ENCODE measurements at regions not wholly inside any gene's neighbourhood (a gene's known extent, or its start where the extent isn't known, plus 50 kb on each side); places are given as distances from the start of the nearest gene placed in this dataset.
"Not testable (repeated sequence)": the region's sequence is repeated elsewhere in the genome, so short reads cannot be mapped to it uniquely, and the experiment has no call there.

- H3K36me3 ChIP-seq (ENCODE audit: control insufficient read depth, insufficient read depth, low read length), result no peaks in the 10 kb centered on the region
- no peaks in the 10 kb centered on the region for H3K9me3 ChIP-seq (ENCODE audit: control insufficient read depth, low read length)
- no peak overlapping the region for H3K4me3 ChIP-seq (ENCODE audit: extremely low read depth, insufficient read depth, low read length, poor library complexity, severe bottlenecking)
- 80 to 100% methylated on average over 1 of the region's 1 CpG for WGBS, 2 experiments (ENCODE audit: insufficient coverage in 2 of 2)
- no peaks in the 10 kb centered on the region for H3K4me1 ChIP-seq (ENCODE audit: control insufficient read depth, insufficient read depth, low read length, poor library complexity, severe bottlenecking)
- no peak overlapping the region for H3K27ac ChIP-seq (ENCODE audit: low read depth, low read length, severe bottlenecking)
Measured at GRCh38 chr12:83559650-83560049, 872.9 kb downstream of the TMTC2 start.

- H3K4me1 ChIP-seq (ENCODE audit: control insufficient read depth, insufficient read depth, low read length, poor library complexity, severe bottlenecking); H3K9me3 ChIP-seq (ENCODE audit: control insufficient read depth, low read length); H3K27ac ChIP-seq (ENCODE audit: low read depth, low read length, severe bottlenecking); H3K4me3 ChIP-seq (ENCODE audit: extremely low read depth, insufficient read depth, low read length, poor library complexity, severe bottlenecking); H3K36me3 ChIP-seq (ENCODE audit: control insufficient read depth, insufficient read depth, low read length): not testable (repeated sequence)
- WGBS, 2 experiments (ENCODE audit: insufficient coverage in 2 of 2), result 85 to 91% methylated on average over 7 of the region's 7 CpGs
Measured at GRCh38 chr12:83556040-83556439, 869.3 kb downstream of the TMTC2 start.

- Histone ChIP-seq H3K4me3 (ENCODE audit: extremely low read depth, insufficient read depth, low read length, poor library complexity, severe bottlenecking) (no peak overlapping the region), H3K36me3 (ENCODE audit: control insufficient read depth, insufficient read depth, low read length) (no peaks in the 10 kb centered on the region), H3K4me1 (ENCODE audit: control insufficient read depth, insufficient read depth, low read length, poor library complexity, severe bottlenecking) (no peaks in the 10 kb centered on the region), H3K9me3 (ENCODE audit: control insufficient read depth, low read length) (no peaks in the 10 kb centered on the region), H3K27ac (ENCODE audit: low read depth, low read length, severe bottlenecking) (no peak overlapping the region)
Measured at GRCh38 chr12:83541446-83541845, 854.7 kb downstream of the TMTC2 start.

GRCh38 chr12:83538361-83538965 lies 851.8 kb downstream of the TMTC2 start:
- Histone ChIP-seq H3K27ac (ENCODE audit: low read depth, low read length, severe bottlenecking) (no peak overlapping the region), H3K4me3 (ENCODE audit: extremely low read depth, insufficient read depth, low read length, poor library complexity, severe bottlenecking) (no peak overlapping the region), H3K36me3 (ENCODE audit: control insufficient read depth, insufficient read depth, low read length) (no peaks in the 10 kb centered on the region), H3K9me3 (ENCODE audit: control insufficient read depth, low read length) (no peaks in the 10 kb centered on the region), H3K4me1 (ENCODE audit: control insufficient read depth, insufficient read depth, low read length, poor library complexity, severe bottlenecking) (no peaks in the 10 kb centered on the region)
- WGBS, 2 experiments (ENCODE audit: insufficient coverage in 2 of 2), result no CpG with 5 or more reads among the region's 3 CpGs

- H3K4me1 ChIP-seq (ENCODE audit: control insufficient read depth, insufficient read depth, low read length, poor library complexity, severe bottlenecking), result no peaks in the 10 kb centered on the region
- 71 to 89% methylated on average over 2 to 3 of the region's 4 CpGs for WGBS, 2 experiments (ENCODE audit: insufficient coverage in 2 of 2)
Measured at GRCh38 chr12:83537428-83538053, 850.8 kb downstream of the TMTC2 start.

GRCh38 chr12:83536496-83536895 lies 849.8 kb downstream of the TMTC2 start:
- no peaks in the 10 kb centered on the region for H3K36me3 ChIP-seq (ENCODE audit: control insufficient read depth, insufficient read depth, low read length)
- H3K27ac ChIP-seq (ENCODE audit: low read depth, low read length, severe bottlenecking), result no peak overlapping the region
- no CpG with 5 or more reads among the region's 1 CpG for WGBS, 2 experiments (ENCODE audit: insufficient coverage in 2 of 2)
- H3K4me1 ChIP-seq (ENCODE audit: control insufficient read depth, insufficient read depth, low read length, poor library complexity, severe bottlenecking), result no peaks in the 10 kb centered on the region
- H3K9me3 ChIP-seq (ENCODE audit: control insufficient read depth, low read length), result no peaks in the 10 kb centered on the region
- no peak overlapping the region for H3K4me3 ChIP-seq (ENCODE audit: extremely low read depth, insufficient read depth, low read length, poor library complexity, severe bottlenecking)

More at GRCh38 chr12:83537428-83538053, 850.8 kb downstream of the TMTC2 start:
- no peaks in the 10 kb centered on the region for H3K9me3 ChIP-seq (ENCODE audit: control insufficient read depth, low read length)
- no peak overlapping the region for H3K4me3 ChIP-seq (ENCODE audit: extremely low read depth, insufficient read depth, low read length, poor library complexity, severe bottlenecking)
- no peak overlapping the region for H3K27ac ChIP-seq (ENCODE audit: low read depth, low read length, severe bottlenecking)
- H3K36me3 ChIP-seq (ENCODE audit: control insufficient read depth, insufficient read depth, low read length), result no peaks in the 10 kb centered on the region

- H3K36me3 ChIP-seq (ENCODE audit: control insufficient read depth, insufficient read depth, low read length), result no peaks in the 10 kb centered on the region
- no peak overlapping the region for H3K27ac ChIP-seq (ENCODE audit: low read depth, low read length, severe bottlenecking)
- H3K4me1 ChIP-seq (ENCODE audit: control insufficient read depth, insufficient read depth, low read length, poor library complexity, severe bottlenecking), result no peaks in the 10 kb centered on the region
- no CpG with 5 or more reads among the region's 1 CpG for WGBS, 2 experiments (ENCODE audit: insufficient coverage in 2 of 2)
- H3K9me3 ChIP-seq (ENCODE audit: control insufficient read depth, low read length), result no peaks in the 10 kb centered on the region
- H3K4me3 ChIP-seq (ENCODE audit: extremely low read depth, insufficient read depth, low read length, poor library complexity, severe bottlenecking), result no peak overlapping the region
Measured at GRCh38 chr12:83528571-83528970, 841.9 kb downstream of the TMTC2 start.

GRCh38 chr12:83527810-83528209 lies 841.1 kb downstream of the TMTC2 start:
- no peak overlapping the region for H3K4me3 ChIP-seq (ENCODE audit: extremely low read depth, insufficient read depth, low read length, poor library complexity, severe bottlenecking)
- 78 to 91% methylated on average over 1 of the region's 1 CpG for WGBS, 2 experiments (ENCODE audit: insufficient coverage in 2 of 2)

GRCh38 chr12:83515306-83516026 lies 828.8 kb downstream of the TMTC2 start:
- no peaks in the 10 kb centered on the region for H3K36me3 ChIP-seq (ENCODE audit: control insufficient read depth, insufficient read depth, low read length)
- 94 to 100% methylated on average over 2 of the region's 3 CpGs for WGBS, 2 experiments (ENCODE audit: insufficient coverage in 2 of 2)
- no peaks in the 10 kb centered on the region for H3K9me3 ChIP-seq (ENCODE audit: control insufficient read depth, low read length)
- no peak overlapping the region for H3K27ac ChIP-seq (ENCODE audit: low read depth, low read length, severe bottlenecking)
- H3K4me3 ChIP-seq (ENCODE audit: extremely low read depth, insufficient read depth, low read length, poor library complexity, severe bottlenecking), result no peak overlapping the region
- H3K4me1 ChIP-seq (ENCODE audit: control insufficient read depth, insufficient read depth, low read length, poor library complexity, severe bottlenecking), result no peaks in the 10 kb centered on the region

More at GRCh38 chr12:83527810-83528209, 841.1 kb downstream of the TMTC2 start:
- H3K27ac ChIP-seq (ENCODE audit: low read depth, low read length, severe bottlenecking), result no peak overlapping the region
- H3K9me3 ChIP-seq (ENCODE audit: control insufficient read depth, low read length), result no peaks in the 10 kb centered on the region
- H3K4me1 ChIP-seq (ENCODE audit: control insufficient read depth, insufficient read depth, low read length, poor library complexity, severe bottlenecking), result no peaks in the 10 kb centered on the region
- H3K36me3 ChIP-seq (ENCODE audit: control insufficient read depth, insufficient read depth, low read length), result no peaks in the 10 kb centered on the region

- no peak overlapping the region for H3K27ac ChIP-seq (ENCODE audit: low read depth, low read length, severe bottlenecking)
- WGBS, 2 experiments (ENCODE audit: insufficient coverage in 2 of 2), result no CpG with 5 or more reads among the region's 1 CpG
- H3K4me3 ChIP-seq (ENCODE audit: extremely low read depth, insufficient read depth, low read length, poor library complexity, severe bottlenecking), result no peak overlapping the region
- H3K9me3 ChIP-seq (ENCODE audit: control insufficient read depth, low read length), result no peaks in the 10 kb centered on the region
- H3K4me1 ChIP-seq (ENCODE audit: control insufficient read depth, insufficient read depth, low read length, poor library complexity, severe bottlenecking), result no peaks in the 10 kb centered on the region
- H3K36me3 ChIP-seq (ENCODE audit: control insufficient read depth, insufficient read depth, low read length), result no peaks in the 10 kb centered on the region
Measured at GRCh38 chr12:83514372-83514771, 827.7 kb downstream of the TMTC2 start.

- Histone ChIP-seq H3K9me3 (ENCODE audit: control insufficient read depth, low read length) (no peaks in the 10 kb centered on the region), H3K4me3 (ENCODE audit: extremely low read depth, insufficient read depth, low read length, poor library complexity, severe bottlenecking) (no peak overlapping the region), H3K4me1 (ENCODE audit: control insufficient read depth, insufficient read depth, low read length, poor library complexity, severe bottlenecking) (no peaks in the 10 kb centered on the region), H3K27ac (ENCODE audit: low read depth, low read length, severe bottlenecking) (no peak overlapping the region), H3K36me3 (ENCODE audit: control insufficient read depth, insufficient read depth, low read length) (no peaks in the 10 kb centered on the region)
- 85 to 98% methylated on average over 3 to 5 of the region's 5 CpGs for WGBS, 2 experiments (ENCODE audit: insufficient coverage in 2 of 2)
Measured at GRCh38 chr12:83506841-83507240, 820.1 kb downstream of the TMTC2 start.

Measured in mesodermal cell (in vitro differentiated cells).